Activated naive CD4-positive, alpha-beta T cell treated with anti-CD3 and anti-CD28 coated beads, Interleukin-2, amount 50 U/mL, for 16 hours (primary cell): ENCODE measurements at regions not wholly inside any gene's neighbourhood (a gene's known extent, or its start where the extent isn't known, plus 50 kb on each side); places are given as distances from the start of the nearest gene placed in this dataset.
A peak's percentile ranks its signal among the peaks of the same experiment; 100 is the strongest.
"Not testable (repeated sequence)": the region's sequence is repeated elsewhere in the genome, so short reads cannot be mapped to it uniquely, and the experiment has no call there.

Experiments used
- DNase-seq: peaks from one replicate; pipeline ENCODE4 v3.0.0-alpha.2; 2020

DNA sequence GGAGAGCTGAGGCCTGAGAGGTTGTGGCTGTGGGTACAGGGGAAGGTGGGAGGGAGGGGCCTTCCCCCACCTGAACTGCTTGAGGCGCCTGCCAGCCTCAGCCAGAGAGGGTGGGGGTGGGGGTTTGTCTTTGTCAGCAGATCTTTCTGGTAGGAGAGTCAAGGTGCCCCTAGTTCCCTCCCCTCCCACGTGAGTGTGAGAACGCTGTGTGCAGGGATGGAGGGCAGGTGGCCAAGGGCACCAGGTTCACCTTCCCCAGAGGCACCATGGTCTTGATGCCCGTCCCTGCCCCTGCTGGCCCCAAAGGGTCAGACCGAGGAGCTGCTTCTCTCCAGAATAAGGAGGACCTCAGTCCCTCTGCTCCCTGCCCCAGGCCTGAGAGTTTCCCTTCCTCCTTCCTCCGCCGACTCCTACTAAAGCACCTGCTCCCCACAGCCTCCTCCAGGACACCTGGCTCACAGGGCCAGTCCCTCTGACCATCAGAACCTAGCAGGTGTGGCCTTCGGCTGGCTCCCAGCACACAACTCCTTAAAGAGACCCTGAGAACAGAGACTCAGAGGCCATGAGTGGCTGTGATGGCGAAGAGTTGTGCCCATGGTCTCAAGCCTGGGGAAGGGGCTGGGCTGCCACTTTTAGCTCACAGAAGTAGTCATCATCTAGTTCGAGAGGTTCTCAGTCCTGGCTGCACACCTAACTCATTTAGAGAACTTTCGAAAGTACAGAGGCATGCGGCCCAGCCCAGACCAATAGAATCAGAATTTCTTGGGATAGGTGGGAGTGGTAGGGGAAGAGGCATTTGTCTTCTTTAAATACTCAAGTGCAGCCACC lies 113.2 kb upstream of the LHX1 start:
- no peak for DNase-seq

DNA sequence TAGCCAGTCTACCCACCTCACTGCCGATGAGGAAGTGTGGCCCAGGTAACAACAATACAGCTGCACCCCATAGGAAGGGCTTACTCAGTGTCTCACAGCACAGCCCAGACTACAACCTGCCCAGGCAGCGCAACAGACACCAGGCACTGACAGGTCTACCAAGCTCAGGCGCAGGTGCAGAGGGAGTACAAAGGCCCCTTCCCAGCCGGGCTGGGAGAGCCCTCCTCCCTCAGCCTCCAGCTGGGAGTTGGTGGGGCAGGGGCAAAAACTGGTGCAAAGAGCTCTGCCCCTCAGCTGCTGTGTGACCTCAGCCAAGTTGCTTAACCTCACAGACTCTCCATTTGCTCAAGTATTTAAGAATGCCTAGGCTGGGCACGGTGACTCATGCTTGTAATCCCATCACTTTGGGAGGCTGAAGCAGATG lies 112.6 kb upstream of the LHX1 start:
- DNase-seq = no peak

GRCh38 chr17:36825113-36825512 lies 112.2 kb upstream of the LHX1 start:
- no peak for DNase-seq

GRCh38 chr17:36825521-36825920 lies 111.8 kb upstream of the LHX1 start:
- no peak for DNase-seq

DNA sequence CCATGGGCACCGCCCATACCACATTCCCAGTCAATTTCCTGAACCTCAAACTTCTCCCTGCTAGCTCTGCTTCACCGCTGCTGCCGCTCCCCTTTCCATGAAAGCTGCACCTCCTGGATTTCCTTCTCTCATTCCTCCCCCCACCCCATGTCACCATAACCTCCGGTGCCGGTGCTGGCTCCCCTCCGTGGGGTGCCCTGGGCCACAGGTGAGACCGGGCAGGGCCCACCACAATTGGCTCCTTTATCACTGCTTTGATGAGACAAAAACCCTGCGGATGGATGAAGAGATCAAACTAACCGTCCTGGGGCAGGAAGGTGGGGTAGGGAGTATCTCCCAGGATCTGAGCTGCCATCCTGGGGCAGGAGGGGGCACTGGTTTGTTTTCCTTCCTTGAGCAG lies 111.3 kb upstream of the LHX1 start:
- DNase-seq = no peak

- DNase-seq = no peak
Measured at GRCh38 chr17:36827081-36827480, 110.2 kb upstream of the LHX1 start.

DNA sequence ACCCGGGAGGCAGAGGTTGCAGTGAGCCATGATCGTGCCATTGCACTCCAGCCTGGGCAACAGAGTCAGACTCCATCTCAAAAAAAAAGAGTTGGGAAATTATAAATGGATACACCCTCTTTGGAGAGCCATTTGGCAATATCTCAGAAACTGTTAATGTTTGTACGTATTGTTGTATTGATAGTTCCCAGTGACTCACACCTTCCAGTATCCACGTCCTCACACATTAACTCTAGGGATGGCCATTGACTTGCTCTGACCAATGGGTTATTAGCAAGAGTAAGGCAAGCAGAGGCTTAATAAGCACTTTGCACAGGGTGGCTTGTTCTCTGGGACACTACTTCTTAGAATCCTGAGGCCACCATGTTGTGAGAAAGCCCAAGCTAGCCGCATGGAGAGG lies 107.6 kb upstream of the LHX1 start:
- no peak for DNase-seq

DNA sequence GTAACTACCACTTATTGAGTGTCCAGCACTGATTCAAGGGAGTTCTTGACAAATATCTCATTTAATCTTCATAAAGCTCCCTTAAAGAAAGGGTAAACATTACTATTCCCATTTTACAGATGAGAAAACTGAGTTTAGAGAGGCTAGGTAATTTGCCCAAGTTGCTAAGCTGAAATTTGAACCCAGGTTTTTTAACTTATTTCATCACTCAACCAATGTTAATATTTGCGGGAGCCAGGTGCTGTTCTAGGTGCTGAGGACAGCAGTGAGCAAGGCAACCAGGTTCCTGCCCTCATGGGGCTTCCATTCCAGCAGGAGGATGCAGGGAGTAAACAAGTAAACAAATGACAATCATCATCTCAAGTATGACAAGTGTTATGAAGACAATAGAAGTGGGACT lies 104.0 kb upstream of the LHX1 start:
- no peak for DNase-seq

DNA sequence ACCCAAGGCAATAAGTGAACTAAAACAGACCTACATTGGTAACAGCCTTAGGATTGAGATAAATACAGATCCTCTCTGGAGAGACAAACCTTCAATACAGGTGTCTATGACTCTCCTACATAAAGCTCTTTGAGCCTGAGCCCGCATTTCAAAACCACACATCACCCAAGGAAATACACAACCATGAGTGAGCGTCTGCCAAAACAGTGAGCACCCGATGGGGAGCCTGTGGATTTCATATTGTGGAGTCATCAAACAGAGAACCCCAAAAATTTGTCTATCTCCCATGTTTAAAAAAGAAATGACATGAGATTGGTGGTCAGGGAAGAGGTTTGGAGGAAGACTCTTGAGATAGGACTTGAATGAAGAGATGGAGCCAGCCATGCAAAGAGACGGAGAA lies 102.2 kb upstream of the LHX1 start:
- no peak for DNase-seq

- no peak for DNase-seq
Measured at GRCh38 chr17:36837195-36837938, 99.9 kb upstream of the LHX1 start.

- DNase-seq = no peak
Measured at GRCh38 chr17:36837939-36838272, 99.4 kb upstream of the LHX1 start.

DNA sequence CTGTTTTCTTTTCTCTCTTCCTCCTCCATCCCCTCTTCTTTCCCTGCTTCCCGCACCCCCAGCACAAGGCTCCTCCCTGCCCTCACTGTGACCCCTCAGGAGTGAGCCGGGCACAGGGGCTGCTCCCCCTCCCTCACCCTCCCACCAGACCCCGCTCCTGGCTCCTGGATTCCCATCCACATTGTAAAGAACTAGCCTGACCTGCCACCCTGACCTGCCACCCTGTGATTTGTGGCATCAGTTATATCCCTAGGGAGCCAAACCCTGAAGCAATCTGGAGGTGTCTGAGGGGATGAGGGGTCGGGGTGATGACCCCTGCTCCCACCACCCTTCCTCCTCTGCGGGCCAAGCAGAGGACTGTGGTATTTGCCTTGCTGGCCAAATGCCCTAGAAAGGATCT lies 98.0 kb upstream of the LHX1 start:
- no peak for DNase-seq

- no peak for DNase-seq
Measured at GRCh38 chr17:36840796-36841195, 96.5 kb upstream of the LHX1 start.

DNA sequence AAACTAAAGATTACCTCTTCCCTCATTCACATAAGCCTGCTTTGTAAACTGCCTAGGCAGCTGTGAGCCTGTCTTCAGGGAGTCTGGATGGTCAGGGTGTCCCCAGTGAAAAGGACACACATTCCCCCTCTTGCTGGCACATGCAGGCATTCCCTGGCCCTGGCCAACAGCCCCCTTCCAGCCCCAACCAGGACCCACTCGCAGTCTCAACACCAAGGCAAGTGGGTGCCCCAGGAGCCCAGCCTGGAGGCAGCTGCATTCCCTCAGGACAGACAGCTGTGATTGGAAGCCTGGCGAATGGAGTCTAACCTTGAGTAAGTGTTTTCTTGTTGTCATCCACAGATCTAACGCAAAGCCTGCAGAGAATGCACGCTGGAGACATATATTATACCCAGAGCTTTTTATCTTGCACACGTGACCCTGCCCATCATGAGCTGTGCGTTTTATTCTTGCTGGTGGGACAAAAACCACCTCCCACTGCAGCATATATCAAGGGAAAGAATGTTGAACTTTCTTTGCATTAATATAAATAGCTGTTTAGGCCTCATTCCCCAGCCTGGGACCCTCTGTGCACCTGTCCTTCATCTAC lies 95.0 kb upstream of the LHX1 start:
- DNase-seq = no peak

DNA sequence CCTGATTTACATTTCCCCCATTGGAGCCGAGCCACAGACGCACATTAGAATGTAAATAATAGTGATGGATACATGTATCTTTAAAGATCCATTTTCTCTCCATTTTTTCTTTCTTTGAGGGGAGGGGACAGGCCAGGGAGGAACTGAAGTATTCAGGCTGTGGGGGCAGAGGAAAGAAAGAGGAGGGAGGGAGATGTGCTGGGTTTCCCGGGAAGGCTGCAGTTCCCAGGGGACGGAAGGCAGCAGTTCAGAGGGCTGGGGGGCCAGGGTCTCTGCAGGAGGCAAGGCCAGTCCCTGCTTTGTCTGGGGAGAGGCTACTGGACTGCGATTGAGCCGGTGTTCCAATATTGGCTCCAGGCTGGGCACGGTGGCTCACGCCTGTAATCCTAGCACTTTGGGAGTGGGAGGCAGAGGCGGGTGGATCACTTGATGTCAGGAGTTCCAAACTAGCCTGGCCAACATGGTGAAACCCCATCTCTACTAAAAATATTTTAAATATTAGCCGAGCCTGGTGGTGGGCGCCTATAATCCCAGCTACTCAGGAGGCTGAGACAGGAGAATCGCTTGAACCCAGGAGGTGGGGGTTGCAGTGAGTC lies 94.2 kb upstream of the LHX1 start:
- DNase-seq = no peak

DNA sequence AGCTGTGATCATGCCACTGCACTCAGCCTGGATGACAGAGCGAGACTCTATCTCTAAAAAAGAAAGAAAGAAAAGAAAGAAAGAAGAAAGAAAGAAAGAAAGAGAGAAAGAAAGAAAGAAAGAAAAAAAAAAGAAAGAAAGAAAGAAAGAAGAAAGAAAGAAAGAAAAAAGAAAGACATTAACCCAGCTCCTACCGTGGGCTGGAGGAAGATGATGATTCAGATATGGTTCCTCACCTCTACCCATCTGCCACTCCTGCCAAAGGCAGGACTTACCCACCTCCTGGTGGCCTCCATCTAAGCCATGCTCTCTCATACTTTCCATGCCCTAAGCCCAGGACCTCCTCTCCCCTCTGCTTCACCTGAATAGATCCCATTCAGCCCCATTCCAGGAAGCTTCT lies 93.3 kb upstream of the LHX1 start:
- no peak for DNase-seq

DNA sequence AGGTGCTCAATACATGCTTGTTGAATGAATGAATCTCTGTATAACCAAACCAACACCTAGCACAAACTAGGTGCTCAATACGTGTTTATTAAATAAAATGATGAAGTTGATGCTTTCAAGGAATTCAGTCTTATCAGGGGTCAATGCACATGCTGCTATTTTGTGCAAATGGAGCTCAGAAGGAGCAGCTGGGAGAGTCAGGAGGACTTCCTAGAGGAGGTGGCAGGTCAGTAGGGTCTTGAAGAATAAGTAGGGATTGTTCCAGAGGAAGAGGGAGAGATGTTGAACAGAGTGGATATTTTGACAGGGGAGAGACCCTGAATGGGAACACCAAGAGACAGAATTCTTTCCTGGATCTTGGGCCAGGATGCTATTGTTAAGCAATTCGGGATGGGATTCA lies 92.7 kb upstream of the LHX1 start:
- no peak for DNase-seq

DNA sequence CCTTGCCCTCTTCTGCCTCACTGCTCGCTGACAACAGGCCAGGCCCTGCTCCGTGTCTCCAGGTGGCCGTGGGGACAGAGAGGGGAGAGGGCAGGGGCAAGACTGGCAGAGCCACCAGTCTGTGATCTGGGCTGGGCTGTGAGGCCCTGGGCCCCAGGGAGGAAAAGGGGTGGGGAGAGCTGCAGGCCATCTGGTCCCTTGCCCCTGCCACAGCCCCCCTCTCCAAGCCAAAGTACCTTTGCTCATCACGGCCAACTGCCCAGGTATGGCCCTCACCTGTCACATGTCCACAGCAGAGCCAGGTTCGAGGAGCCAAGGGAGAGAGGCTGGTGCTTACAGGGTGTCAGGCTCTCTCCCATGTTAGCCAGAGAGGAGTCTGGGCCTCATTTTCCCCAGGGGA lies 91.4 kb upstream of the LHX1 start:
- no peak for DNase-seq

DNA sequence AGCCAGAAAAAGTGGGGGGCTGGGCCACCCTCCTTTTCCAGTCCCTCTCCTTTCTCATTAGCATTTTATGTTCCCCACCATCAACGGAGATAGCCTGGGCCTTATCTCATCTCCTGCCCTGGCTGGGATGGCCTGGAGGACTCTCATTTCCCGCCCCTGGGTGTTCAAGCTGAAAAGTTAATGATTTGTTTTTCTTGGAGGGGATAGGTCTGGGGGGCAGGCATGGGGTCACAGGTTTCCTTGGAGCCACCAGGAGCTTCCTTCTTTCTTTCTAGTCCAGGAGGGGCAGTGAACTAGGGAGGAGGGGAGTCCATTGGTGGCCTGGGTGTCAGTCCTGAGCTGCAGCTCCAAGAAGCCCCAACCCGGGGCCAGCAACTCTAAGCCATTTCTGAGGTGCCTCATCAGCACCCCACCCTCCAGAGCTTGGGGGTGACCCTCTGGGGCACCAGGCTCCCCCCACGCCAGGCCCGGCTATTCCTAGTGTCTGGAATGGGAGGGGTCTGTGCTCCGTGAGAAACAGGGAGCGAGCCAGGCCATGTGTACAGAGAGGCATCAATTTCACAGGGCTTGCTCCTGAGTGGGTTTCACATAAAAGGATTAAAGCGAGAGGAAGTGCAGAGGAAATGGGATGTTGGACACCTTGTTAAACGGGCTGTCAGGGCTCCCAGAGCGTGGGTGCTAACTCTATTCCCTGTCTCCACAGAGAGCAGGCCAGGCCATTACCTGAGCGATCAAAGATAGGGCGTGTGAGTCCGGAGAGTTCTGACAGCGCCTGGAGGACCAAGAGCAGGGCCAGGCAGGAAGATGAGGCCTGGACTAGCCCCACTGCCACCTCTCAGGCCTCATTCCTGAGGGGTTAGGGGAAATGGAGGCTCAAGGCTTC lies 90.6 kb upstream of the LHX1 start:
- no peak for DNase-seq

GRCh38 chr17:36848008-36848902 lies 89.0 kb upstream of the LHX1 start:
- DNase-seq = no peak

- DNase-seq = not testable (repeated sequence)
Measured at GRCh38 chr17:36849020-36849419, 88.3 kb upstream of the LHX1 start.

DNA sequence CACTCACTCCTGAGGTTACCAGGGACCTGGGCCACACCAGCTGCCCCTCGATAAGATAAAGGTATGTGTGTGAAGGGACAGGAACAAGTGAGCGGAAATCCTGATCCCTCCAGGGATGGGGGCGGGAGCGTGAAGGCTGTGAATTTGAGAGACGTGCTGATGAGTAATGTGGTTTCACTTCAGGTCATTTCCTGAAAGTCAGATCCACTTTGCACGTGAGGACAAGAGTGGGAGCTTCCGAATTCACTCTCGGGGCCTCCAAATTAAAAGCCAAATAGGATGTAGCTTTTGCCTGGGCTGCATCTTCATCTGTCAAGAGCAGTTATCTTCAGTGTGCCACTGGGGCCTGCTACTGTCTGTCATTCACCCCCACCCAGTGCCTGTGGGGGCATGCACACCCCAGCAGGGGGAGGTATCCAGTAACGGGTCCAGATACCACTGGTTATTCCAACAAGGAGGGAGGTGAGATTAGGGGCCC lies 87.4 kb upstream of the LHX1 start:
- peak; percentile 18 for DNase-seq
